ENCODE measurements at regions not wholly inside any gene's neighbourhood (a gene's known extent, or its start where the extent isn't known, plus 50 kb on each side); places are given as distances from the start of the nearest gene placed in this dataset.

GRCh38 chr2:171253900-171254650 is 93.4 kb upstream of the TLK1 start:
- no peak overlapping the region for H3K4me3 ChIP-seq (replicated peaks in 1 of 3; ENCODE audit: low read depth in 2 of 3, low read length in 3 of 3)
- intact Hi-C loops (cut with micrococcal nuclease), result no loop called here
- DNase-seq, result no peak
- no peaks in the 10 kb centered on the region for H3K4me1 ChIP-seq (ENCODE audit: control insufficient read depth in 1 of 2, insufficient read depth in 2 of 2, low read length in 2 of 2)
- no peaks in the 10 kb centered on the region for H3K79me2 ChIP-seq (ENCODE audit: insufficient read depth, low read length)
- Mint-ChIP-seq H3K27me3 (ENCODE audit: low read depth in 3 of 3) (peaks cover 0 to 9% (median 4%) of the 10 kb centered on the region in 3 donors), H3K4me1 (no peaks in the 10 kb centered on the region), H3K4me3 (no peak overlapping the region), H3K9me3 (peaks cover 2 to 9% (median 5%) of the 10 kb centered on the region in 7 donors), H3K27ac (no peak overlapping the region), H3K36me3 (no peaks in the 10 kb centered on the region)
- H3K9me3 ChIP-seq (replicated peaks in 1 of 2; ENCODE audit: control insufficient read depth in 1 of 2, insufficient read depth in 1 of 2, low read length in 2 of 2), result peaks cover 0 to 4% of the 10 kb centered on the region in 2 donors
- no peak overlapping the region for H3K27ac ChIP-seq (ENCODE audit: low read depth in 1 of 2, low read length in 2 of 2)
- no peak overlapping the region for H2AFZ ChIP-seq (ENCODE audit: insufficient read depth, low read depth, low read length, poor library complexity, severe bottlenecking)
- no CpG with 5 or more reads among the region's 2 CpGs for WGBS (ENCODE audit: insufficient coverage)
- no peaks in the 10 kb centered on the region for H3K36me3 ChIP-seq (replicated peaks in 1 of 2; ENCODE audit: control insufficient read depth in 1 of 2, insufficient read depth in 2 of 2, low read length in 2 of 2)
- H3K4me2 ChIP-seq (replicated peaks; ENCODE audit: extremely low read depth, low read length, poor library complexity, severe bottlenecking), result no peak overlapping the region
- H3K9ac ChIP-seq (ENCODE audit: insufficient read depth, low read length, poor library complexity, severe bottlenecking), result no peak overlapping the region
- TF ChIP-seq CTCF (IDR thresholded peaks at IDR 0.05), result no peak
- H4K20me1 ChIP-seq (ENCODE audit: insufficient read depth, low read length), result no peaks in the 10 kb centered on the region
- H3K27me3 ChIP-seq (ENCODE audit: control insufficient read depth in 2 of 2, insufficient read depth in 2 of 2, low read length in 2 of 2), result no peaks in the 10 kb centered on the region

- peaks cover 5% of the 10 kb centered on the region for H3K4me1 Mint-ChIP-seq
- H3K9me3 Mint-ChIP-seq, result peaks cover 1 to 9% (median 5%) of the 10 kb centered on the region in 7 donors
- H3K36me3 ChIP-seq (replicated peaks in 1 of 2; ENCODE audit: control insufficient read depth in 1 of 2, insufficient read depth in 2 of 2, low read length in 2 of 2), result no peaks in the 10 kb centered on the region
- H3K27ac ChIP-seq (ENCODE audit: low read depth in 1 of 2, low read length in 2 of 2), result no peak overlapping the region
- intact Hi-C loops (cut with micrococcal nuclease), result no loop called here
- H3K4me2 ChIP-seq (replicated peaks; ENCODE audit: extremely low read depth, low read length, poor library complexity, severe bottlenecking), result no peak overlapping the region
- no CpG with 5 or more reads among the region's 1 CpG for WGBS (ENCODE audit: insufficient coverage)
- no peaks in the 10 kb centered on the region for H3K27me3 ChIP-seq (ENCODE audit: control insufficient read depth in 2 of 2, insufficient read depth in 2 of 2, low read length in 2 of 2)
- no peaks in the 10 kb centered on the region for H4K20me1 ChIP-seq (ENCODE audit: insufficient read depth, low read length)
- no peak for DNase-seq
- H3K36me3 Mint-ChIP-seq, result no peaks in the 10 kb centered on the region
- H3K27ac Mint-ChIP-seq, result no peak overlapping the region
- no peak overlapping the region for H3K4me3 Mint-ChIP-seq
- no peak overlapping the region for H3K4me3 ChIP-seq (replicated peaks in 1 of 3; ENCODE audit: low read depth in 2 of 3, low read length in 3 of 3)
- H3K4me1 ChIP-seq (ENCODE audit: control insufficient read depth in 1 of 2, insufficient read depth in 2 of 2, low read length in 2 of 2), result peaks cover 2% of the 10 kb centered on the region in 2 donors
- peaks cover 0 to 12% (median 4%) of the 10 kb centered on the region in 3 donors for H3K27me3 Mint-ChIP-seq (ENCODE audit: low read depth in 3 of 3)
- TF ChIP-seq CTCF (IDR thresholded peaks at IDR 0.05), result no peak
- H3K79me2 ChIP-seq (ENCODE audit: insufficient read depth, low read length), result no peaks in the 10 kb centered on the region
- peaks cover 0 to 4% of the 10 kb centered on the region in 2 donors for H3K9me3 ChIP-seq (replicated peaks in 1 of 2; ENCODE audit: control insufficient read depth in 1 of 2, insufficient read depth in 1 of 2, low read length in 2 of 2)
- H2AFZ ChIP-seq (ENCODE audit: insufficient read depth, low read depth, low read length, poor library complexity, severe bottlenecking), result no peak overlapping the region
- H3K9ac ChIP-seq (ENCODE audit: insufficient read depth, low read length, poor library complexity, severe bottlenecking), result no peak overlapping the region
These were observed 92.6 kb upstream of the TLK1 start for GRCh38 chr2:171253279-171253678.

All from CD14-positive monocyte (primary cell).